Chondrocyte (in vitro differentiated cells): ENCODE measurements at regions not wholly inside any gene's neighbourhood (a gene's known extent, or its start where the extent isn't known, plus 50 kb on each side); places are given as distances from the start of the nearest gene placed in this dataset.

ENCODE experiments used
- DNase-seq: peaks from one replicate; pipeline ENCODE4 v3.0.0; 2021; ENCODE audit warnings: mixed read lengths, low spot score
- H3K27ac Mint-ChIP-seq: one replicate; pipeline ENCODE4 v1.8.0; 2021; ENCODE audit warnings: mild to moderate bottlenecking, moderate library complexity, mixed read lengths; ENCODE audit not compliant: unreplicated experiment
- H3K27me3 Mint-ChIP-seq: 2 replicates; pipeline ENCODE4 v1.8.0; 2021; ENCODE audit warnings: low read depth, mixed read lengths
- H3K36me3 Mint-ChIP-seq: 2 replicates; pipeline ENCODE4 v1.8.0; 2021; ENCODE audit warnings: low read depth, mixed read lengths
- H3K4me1 Mint-ChIP-seq: 2 replicates; pipeline ENCODE4 v1.8.0; 2021; ENCODE audit warnings: low read depth, mild to moderate bottlenecking, mixed read lengths
- H3K4me3 Mint-ChIP-seq: one replicate; pipeline ENCODE4 v1.8.0; 2021; ENCODE audit warnings: mild to moderate bottlenecking, moderate library complexity, mixed read lengths; ENCODE audit not compliant: unreplicated experiment
- H3K9me3 Mint-ChIP-seq: 2 replicates; pipeline ENCODE4 v1.8.0; 2021; ENCODE audit warnings: low read depth, mixed read lengths
- CTCF ChIP-seq: fragments of 200-600 bp; sonication (generic); IDR thresholded peaks from 2 replicates; pipeline ENCODE4 v1.5.0; 2021; ENCODE audit warnings: antibody characterized with exemption, mild to moderate bottlenecking, moderate library complexity

GRCh38 chr13:78979349-78979748 lies 320.4 kb upstream of the OBI1 start:
- H3K36me3 Mint-ChIP-seq: no peaks in the 10 kb centered on the region
- no peaks in the 10 kb centered on the region for H3K9me3 Mint-ChIP-seq
- TF ChIP-seq CTCF: no peak
- no peaks in the 10 kb centered on the region for H3K4me1 Mint-ChIP-seq
- no peak for DNase-seq
- peaks cover 34% of the 10 kb centered on the region for H3K27me3 Mint-ChIP-seq
- no peak overlapping the region for H3K4me3 Mint-ChIP-seq
- H3K27ac Mint-ChIP-seq: no peak overlapping the region

GRCh38 chr13:78978381-78978998 lies 319.5 kb upstream of the OBI1 start:
- no peak for DNase-seq
- Mint-ChIP-seq H3K36me3 (no peaks in the 10 kb centered on the region), H3K4me3 (no peak overlapping the region), H3K9me3 (no peaks in the 10 kb centered on the region), H3K27ac (no peak overlapping the region), H3K4me1 (no peaks in the 10 kb centered on the region), H3K27me3 (peaks cover 29% of the 10 kb centered on the region)
- peak; percentile 86 for TF ChIP-seq CTCF

GRCh38 chr13:78977311-78977710 lies 318.4 kb upstream of the OBI1 start:
- H3K36me3 Mint-ChIP-seq: no peaks in the 10 kb centered on the region
- H3K9me3 Mint-ChIP-seq: no peaks in the 10 kb centered on the region
- no peak for DNase-seq
- no peaks in the 10 kb centered on the region for H3K4me1 Mint-ChIP-seq
- no peak overlapping the region for H3K4me3 Mint-ChIP-seq
- no peak for TF ChIP-seq CTCF
- H3K27ac Mint-ChIP-seq: peak overlapping the region; percentile 8
- peaks cover 26% of the 10 kb centered on the region for H3K27me3 Mint-ChIP-seq

- no peaks in the 10 kb centered on the region for H3K36me3 Mint-ChIP-seq
Measured at GRCh38 chr13:78976696-78977095, 317.7 kb upstream of the OBI1 start.

GRCh38 chr13:78972561-78972960 lies 313.6 kb upstream of the OBI1 start:
- Mint-ChIP-seq H3K4me1 (no peaks in the 10 kb centered on the region), H3K36me3 (no peaks in the 10 kb centered on the region), H3K9me3 (no peaks in the 10 kb centered on the region), H3K27ac (no peak overlapping the region), H3K27me3 (peaks cover 8% of the 10 kb centered on the region), H3K4me3 (no peak overlapping the region)
- no peak for TF ChIP-seq CTCF
- DNase-seq: no peak

More at GRCh38 chr13:78976696-78977095, 317.7 kb upstream of the OBI1 start:
- no peak for TF ChIP-seq CTCF
- Mint-ChIP-seq H3K4me3 (no peak overlapping the region), H3K27ac (no peak overlapping the region), H3K27me3 (peaks cover 26% of the 10 kb centered on the region), H3K4me1 (no peaks in the 10 kb centered on the region), H3K9me3 (no peaks in the 10 kb centered on the region)
- no peak for DNase-seq
